Naive thymus-derived CD4-positive, alpha-beta T cell (primary cell): ENCODE measurements at regions not wholly inside any gene's neighbourhood (a gene's known extent, or its start where the extent isn't known, plus 50 kb on each side); places are given as distances from the start of the nearest gene placed in this dataset.

Experiments
- ATAC-seq: fragments of 150-1000 bp; cut with Tn5 transposase; 2 replicates; pipeline ENCODE4 v1.10.0; 2021; ENCODE audit warnings: mild to moderate bottlenecking, moderate library complexity
- CTCF ChIA-PET: fragments of 350-600 bp; sonication (Branson Sonifier 250); formaldehyde crosslinking; loops from one replicate; lab custom pipeline; 2021; ENCODE audit warnings: antibody characterized with exemption; lab: Charles Lee
- POLR2A ChIA-PET: fragments of 350-600 bp; sonication (Branson Sonifier 250); formaldehyde crosslinking; loops from one replicate; lab custom pipeline; 2021; ENCODE audit warnings: antibody characterized with exemption, inconsistent platforms; lab: Charles Lee
- DNase-seq, 9 donors: peaks; one replicate each; pipeline versions ENCODE4 v3.0.0 to v3.0.0-alpha.2; 2020 to 2022; ENCODE audit warnings: mixed read lengths in 1 of 9
- H3K27ac ChIP-seq: one replicate; pipeline ENCODE4 v1.7.0; 2013; ENCODE audit warnings: mild to moderate bottlenecking, low read depth, low read length, moderate library complexity
- H3K27me3 ChIP-seq, 2 donors: one replicate each; pipeline ENCODE4 v1.7.0; 2013; ENCODE audit warnings: low read length in 2 of 2, mild to moderate bottlenecking in 2 of 2, moderate library complexity in 2 of 2; ENCODE audit not compliant: control insufficient read depth in 2 of 2, insufficient read depth in 2 of 2
- H3K36me3 ChIP-seq, 3 experiments: 1 replicate in 2 of 3; 2 replicates in 1 of 3; pipeline ENCODE4 v1.7.0; 2013; ENCODE audit warnings: low read length in 3 of 3, mild to moderate bottlenecking in 3 of 3, moderate library complexity in 1 of 3; ENCODE audit not compliant: insufficient read depth in 3 of 3, control insufficient read depth in 2 of 3
- H3K4me1 ChIP-seq, 2 donors: one replicate each; pipeline ENCODE4 v1.7.0; 2013; ENCODE audit warnings: low read length in 2 of 2, mild to moderate bottlenecking in 2 of 2, moderate library complexity in 1 of 2; ENCODE audit not compliant: control insufficient read depth in 2 of 2, insufficient read depth in 2 of 2
- H3K4me3 ChIP-seq: 2 replicates; pipeline ENCODE4 v1.7.0; 2013; ENCODE audit warnings: mild to moderate bottlenecking, low read length
- H3K9me3 ChIP-seq, 3 experiments: 1 replicate in 2 of 3; 2 replicates in 1 of 3; pipeline ENCODE4 v1.7.0; 2013; ENCODE audit warnings: low read length in 3 of 3; ENCODE audit not compliant: control insufficient read depth in 2 of 3
- H3K27ac Mint-ChIP-seq, 9 donors: one replicate each; pipeline ENCODE4 v1.8.0; 2020 to 2022; ENCODE audit warnings: mixed read lengths in 9 of 9, mild to moderate bottlenecking in 8 of 9, moderate library complexity in 5 of 9, inconsistent platforms in 2 of 9
- H3K27me3 Mint-ChIP-seq, 5 donors: one replicate each; pipeline ENCODE4 v1.8.0; 2021 to 2022; ENCODE audit warnings: mixed read lengths in 5 of 5, mild to moderate bottlenecking in 1 of 5
- H3K36me3 Mint-ChIP-seq, 5 donors: one replicate each; pipeline ENCODE4 v1.8.0; 2020 to 2022; ENCODE audit warnings: mixed read lengths in 5 of 5, mild to moderate bottlenecking in 3 of 5, inconsistent platforms in 1 of 5
- H3K4me1 Mint-ChIP-seq, 7 donors: one replicate each; pipeline ENCODE4 v1.8.0; 2020 to 2022; ENCODE audit warnings: mixed read lengths in 7 of 7, mild to moderate bottlenecking in 3 of 7, inconsistent platforms in 1 of 7
- H3K4me3 Mint-ChIP-seq, 10 donors: one replicate each; pipeline ENCODE4 v1.8.0; 2020 to 2022; ENCODE audit warnings: mild to moderate bottlenecking in 10 of 10, mixed read lengths in 10 of 10, moderate library complexity in 6 of 10, inconsistent platforms in 2 of 10
- H3K9me3 Mint-ChIP-seq, 11 donors: one replicate each; pipeline ENCODE4 v1.8.0; 2020 to 2022; ENCODE audit warnings: mixed read lengths in 11 of 11, mild to moderate bottlenecking in 4 of 11, inconsistent platforms in 1 of 11, moderate library complexity in 1 of 11
- intact Hi-C, 2 donors: fragments of 100-400 bp; cut with micrococcal nuclease; formaldehyde crosslinking; loops; one replicate each; pipeline ENCODE4 v1.15.1; 2023

DNA sequence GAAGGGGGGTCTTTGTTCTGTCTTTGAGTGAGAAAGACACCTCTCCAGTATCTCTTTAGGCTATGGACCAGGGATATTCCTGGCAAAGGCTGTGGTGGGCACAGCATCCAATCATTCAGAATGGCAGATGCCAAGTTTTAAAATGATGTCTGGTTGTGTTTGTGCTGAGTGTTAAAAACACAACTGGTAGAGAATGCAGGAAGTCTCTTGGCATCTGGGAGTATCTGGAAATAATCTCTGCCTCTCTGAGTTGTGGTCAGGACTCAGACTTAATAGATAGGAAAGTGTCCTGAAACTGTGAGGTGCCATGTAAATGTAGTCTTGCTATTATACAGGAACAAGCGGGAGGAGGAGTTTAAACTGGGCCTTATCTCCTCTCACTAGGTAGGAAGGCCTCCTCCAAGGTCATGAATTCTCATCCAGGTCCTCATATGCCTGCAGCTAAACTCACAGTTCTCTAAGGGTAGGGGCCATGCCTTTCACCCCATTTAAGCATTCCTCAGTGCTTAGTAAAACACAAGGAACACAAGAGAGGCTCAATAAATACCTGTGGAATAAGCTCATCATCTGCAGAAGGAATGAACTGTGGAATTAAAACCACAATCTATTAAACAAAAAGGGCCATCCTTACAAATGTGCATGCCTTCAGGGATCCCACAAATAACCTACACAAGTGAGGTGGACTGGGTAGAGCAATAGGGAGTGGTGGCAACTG, 317.6 kb downstream of the CBLN1 start:
- H3K27ac ChIP-seq, result no peak overlapping the region
- no peaks in the 10 kb centered on the region for H3K9me3 ChIP-seq
- Mint-ChIP-seq H3K4me1 (peaks cover 0 to 1% (median 0%) of the 10 kb centered on the region in 7 donors), H3K4me3 (no peak overlapping the region), H3K27me3 (peaks cover 0 to 6% (median 0%) of the 10 kb centered on the region in 5 donors), H3K36me3 (no peaks in the 10 kb centered on the region), H3K27ac (no peak overlapping the region), H3K9me3 (peaks cover 0 to 10% (median 2%) of the 10 kb centered on the region in 11 donors)
- DNase-seq (no peak), ATAC-seq (no peak)
- intact Hi-C loops, result no loop called here
- ChIA-PET POLR2A (no interaction called here), CTCF (no interaction called here)
- no peak overlapping the region for H3K4me3 ChIP-seq
- H3K4me1 ChIP-seq, result no peaks in the 10 kb centered on the region
- H3K27me3 ChIP-seq, result no peaks in the 10 kb centered on the region
- no peaks in the 10 kb centered on the region for H3K36me3 ChIP-seq

DNA sequence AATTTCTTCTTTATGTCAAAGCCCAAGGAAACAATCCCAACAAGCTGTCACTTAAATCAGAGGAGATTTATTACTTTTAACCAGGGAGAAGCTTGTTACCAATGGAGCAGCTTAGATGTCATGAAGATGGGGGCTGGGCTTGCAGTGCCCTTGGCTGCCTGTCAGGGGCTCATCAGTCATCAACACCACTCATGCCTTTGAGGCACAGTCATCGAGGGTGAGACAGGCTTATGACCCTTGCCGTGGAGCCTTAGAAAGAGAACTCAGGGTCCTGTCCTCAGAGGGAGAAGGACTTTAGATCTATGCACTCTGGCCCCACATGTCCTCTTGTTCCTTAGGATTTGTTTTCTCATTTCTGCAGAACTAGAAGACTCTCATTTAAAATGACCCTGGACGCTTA, 318.3 kb downstream of the CBLN1 start:
- Histone ChIP-seq H3K4me3 (no peak overlapping the region), H3K27ac (no peak overlapping the region), H3K9me3 (no peaks in the 10 kb centered on the region), H3K27me3 (no peaks in the 10 kb centered on the region), H3K4me1 (no peaks in the 10 kb centered on the region), H3K36me3 (no peaks in the 10 kb centered on the region)
- Mint-ChIP-seq H3K4me3 (no peak overlapping the region), H3K27ac (no peak overlapping the region), H3K27me3 (peaks cover 0 to 6% (median 0%) of the 10 kb centered on the region in 5 donors), H3K9me3 (peaks cover 0 to 10% (median 2%) of the 10 kb centered on the region in 11 donors), H3K4me1 (peaks cover 0 to 1% (median 0%) of the 10 kb centered on the region in 7 donors), H3K36me3 (no peaks in the 10 kb centered on the region)
- intact Hi-C loops, result no loop called here
- ATAC-seq, result no peak
- no peak for DNase-seq
- ChIA-PET POLR2A (no interaction called here), CTCF (no interaction called here)

DNA sequence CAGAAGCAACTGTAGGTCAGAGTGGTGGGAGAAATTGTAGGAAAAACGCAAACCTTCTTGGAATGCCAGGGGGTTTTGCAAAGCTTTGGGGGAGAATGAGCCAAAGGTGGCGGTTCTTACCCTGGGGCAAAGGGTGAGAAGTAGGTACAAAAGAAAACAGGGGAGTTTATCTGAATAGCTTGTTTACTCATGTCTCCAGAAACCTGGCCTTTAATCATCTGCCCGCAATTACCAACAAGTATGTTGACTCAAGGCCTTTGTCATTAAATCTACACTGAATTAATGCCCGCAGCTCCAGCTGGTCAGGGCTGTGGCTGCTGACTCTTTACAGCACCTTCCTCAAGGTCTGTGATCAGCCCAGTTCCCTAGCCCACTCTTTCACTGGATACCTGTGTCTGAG, 320.1 kb downstream of the CBLN1 start:
- Mint-ChIP-seq H3K27me3 (peaks cover 0 to 6% (median 0%) of the 10 kb centered on the region in 5 donors), H3K4me1 (peaks cover 0 to 1% (median 0%) of the 10 kb centered on the region in 7 donors), H3K36me3 (no peaks in the 10 kb centered on the region)

DNA sequence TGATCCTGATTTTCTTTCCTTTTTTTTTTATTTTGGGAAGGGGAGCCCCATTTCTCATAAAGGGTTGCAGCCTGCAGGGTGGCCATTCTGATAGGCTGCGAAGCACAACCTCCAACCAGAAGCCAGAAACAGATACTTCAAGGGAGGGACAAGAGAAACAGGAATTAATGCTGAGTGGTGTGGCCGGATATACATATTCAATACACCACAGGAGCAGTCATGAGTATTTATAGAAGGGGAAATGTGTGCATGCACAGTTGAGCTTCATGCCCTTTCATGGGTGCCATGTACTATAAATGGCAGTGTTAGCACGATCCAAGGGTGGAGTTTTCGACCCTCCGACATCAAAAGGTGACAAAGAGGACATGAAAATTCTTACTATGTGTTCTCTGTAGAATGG, 320.8 kb downstream of the CBLN1 start:
- Histone ChIP-seq H3K27ac (no peak overlapping the region), H3K4me1 (no peaks in the 10 kb centered on the region), H3K9me3 (no peaks in the 10 kb centered on the region), H3K4me3 (no peak overlapping the region), H3K27me3 (no peaks in the 10 kb centered on the region), H3K36me3 (no peaks in the 10 kb centered on the region)
- H3K4me1 Mint-ChIP-seq, result peaks cover 0 to 1% (median 0%) of the 10 kb centered on the region in 7 donors
- ATAC-seq (no peak), DNase-seq (no peak)
- H3K27ac Mint-ChIP-seq, result no peak overlapping the region
- H3K9me3 Mint-ChIP-seq, result peaks cover 0 to 5% (median 0%) of the 10 kb centered on the region in 11 donors
- peaks cover 0 to 6% (median 0%) of the 10 kb centered on the region in 5 donors for H3K27me3 Mint-ChIP-seq
- H3K36me3 Mint-ChIP-seq, result no peaks in the 10 kb centered on the region
- H3K4me3 Mint-ChIP-seq, result no peak overlapping the region
- ChIA-PET POLR2A (no interaction called here), CTCF (no interaction called here)
- intact Hi-C loops, result no loop called here

More for the DNA sequence above, 320.1 kb downstream of the CBLN1 start:
- intact Hi-C loops, result no loop called here
- ATAC-seq (no peak), DNase-seq (no peak)
- Histone ChIP-seq H3K27me3 (no peaks in the 10 kb centered on the region), H3K4me3 (no peak overlapping the region), H3K9me3 (no peaks in the 10 kb centered on the region), H3K4me1 (no peaks in the 10 kb centered on the region), H3K27ac (no peak overlapping the region), H3K36me3 (no peaks in the 10 kb centered on the region)
- no peak overlapping the region for H3K27ac Mint-ChIP-seq
- peaks cover 0 to 5% (median 0%) of the 10 kb centered on the region in 11 donors for H3K9me3 Mint-ChIP-seq
- ChIA-PET POLR2A (no interaction called here), CTCF (no interaction called here)
- no peak overlapping the region for H3K4me3 Mint-ChIP-seq

DNA sequence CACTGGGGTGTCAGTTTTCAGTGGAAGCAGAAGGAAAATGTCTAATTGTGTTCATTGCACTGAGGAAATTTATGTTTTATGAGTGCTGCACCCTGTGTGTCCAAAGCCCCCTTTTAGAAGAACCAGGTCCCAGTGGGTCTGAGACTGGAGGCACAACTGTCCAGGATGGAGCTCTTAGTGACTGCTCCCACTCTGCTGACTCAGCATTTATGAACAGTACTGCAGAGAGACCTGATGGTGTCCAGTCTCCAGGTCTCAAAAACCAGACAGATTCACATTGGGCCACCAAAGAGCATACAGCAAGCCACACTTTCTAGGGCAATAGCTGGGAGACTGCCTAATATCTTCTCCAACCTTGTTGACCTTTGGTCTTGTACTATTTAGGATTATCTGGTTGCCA, 321.9 kb downstream of the CBLN1 start:
- peaks cover 0 to 3% (median 0%) of the 10 kb centered on the region in 5 donors for H3K27me3 Mint-ChIP-seq
- no peaks in the 10 kb centered on the region for H3K9me3 ChIP-seq
- H3K27me3 ChIP-seq, result no peaks in the 10 kb centered on the region
- ATAC-seq, result no peak
- no peak overlapping the region for H3K27ac ChIP-seq
- H3K9me3 Mint-ChIP-seq, result peaks cover 0 to 5% (median 1%) of the 10 kb centered on the region in 11 donors
- intact Hi-C loops, result no loop called here
- POLR2A ChIA-PET, result no interaction called here
- H3K4me3 ChIP-seq, result no peak overlapping the region
- H3K4me1 Mint-ChIP-seq, result peaks cover 0 to 1% (median 0%) of the 10 kb centered on the region in 7 donors
- no peaks in the 10 kb centered on the region for H3K4me1 ChIP-seq
- no peaks in the 10 kb centered on the region for H3K36me3 Mint-ChIP-seq
- H3K27ac Mint-ChIP-seq, result no peak overlapping the region
- no peaks in the 10 kb centered on the region for H3K36me3 ChIP-seq
- CTCF ChIA-PET, result no interaction called here
- no peak for DNase-seq
- no peak overlapping the region for H3K4me3 Mint-ChIP-seq

DNA sequence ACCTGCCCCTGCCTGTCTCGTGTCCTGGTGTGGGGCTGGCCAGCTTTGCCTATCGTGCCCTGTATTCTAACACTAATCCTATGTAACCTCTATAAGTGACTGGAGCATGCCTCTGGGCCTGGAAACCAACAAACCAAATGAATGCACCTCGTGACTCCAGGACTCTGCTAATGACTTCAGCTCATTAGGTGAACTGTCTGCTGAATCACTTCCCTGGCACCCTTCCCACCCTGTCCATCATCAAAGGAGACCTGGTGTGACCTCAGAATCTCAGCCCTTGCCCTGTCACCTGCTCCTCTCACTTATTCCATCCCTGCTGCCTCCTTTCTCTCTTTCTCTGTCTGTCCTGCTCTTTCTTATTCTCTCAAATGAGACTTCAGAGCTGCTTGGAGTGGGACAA, 322.4 kb downstream of the CBLN1 start:
- no peak for ATAC-seq
- Histone ChIP-seq H3K4me1 (no peaks in the 10 kb centered on the region), H3K27ac (no peak overlapping the region), H3K27me3 (no peaks in the 10 kb centered on the region), H3K4me3 (no peak overlapping the region), H3K36me3 (no peaks in the 10 kb centered on the region), H3K9me3 (no peaks in the 10 kb centered on the region)
- Mint-ChIP-seq H3K9me3 (peaks cover 0 to 5% (median 2%) of the 10 kb centered on the region in 11 donors), H3K27me3 (no peaks in the 10 kb centered on the region), H3K36me3 (no peaks in the 10 kb centered on the region), H3K4me1 (peaks cover 0 to 1% (median 0%) of the 10 kb centered on the region in 7 donors), H3K4me3 (no peak overlapping the region), H3K27ac (no peak overlapping the region)
- POLR2A ChIA-PET, result no interaction called here
- no peak for DNase-seq
- intact Hi-C loops, result no loop called here
- CTCF ChIA-PET, result no interaction called here

DNA sequence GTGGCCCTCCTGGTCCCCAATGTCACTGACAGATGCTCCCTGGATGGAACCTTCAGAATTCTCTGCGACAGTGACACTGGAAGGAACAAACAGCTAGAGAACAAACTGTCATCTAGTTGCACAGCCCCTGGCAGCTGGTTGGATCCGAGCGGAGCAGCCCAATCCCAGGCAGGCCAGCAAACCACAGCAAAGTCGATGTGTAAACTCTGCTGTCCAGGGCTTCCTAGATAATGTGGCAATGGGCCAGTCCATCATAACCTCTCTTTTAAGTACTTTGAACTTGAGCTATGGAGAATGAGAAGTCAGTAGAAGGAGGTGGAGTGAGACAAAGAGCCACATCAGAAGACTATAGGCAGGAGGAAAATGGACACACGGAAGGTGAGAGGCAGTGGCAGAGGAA, 323.0 kb downstream of the CBLN1 start:
- H3K4me3 ChIP-seq, result no peak overlapping the region
- no peak for DNase-seq
- CTCF ChIA-PET, result no interaction called here
- H3K27me3 ChIP-seq, result no peaks in the 10 kb centered on the region
- no peaks in the 10 kb centered on the region for H3K9me3 ChIP-seq
- H3K36me3 ChIP-seq, result no peaks in the 10 kb centered on the region
- intact Hi-C loops, result no loop called here
- H3K27ac ChIP-seq, result no peak overlapping the region
- Mint-ChIP-seq H3K4me1 (peaks cover 0 to 1% (median 0%) of the 10 kb centered on the region in 7 donors), H3K4me3 (no peak overlapping the region), H3K9me3 (peaks cover 0 to 8% (median 3%) of the 10 kb centered on the region in 11 donors), H3K27me3 (no peaks in the 10 kb centered on the region), H3K36me3 (no peaks in the 10 kb centered on the region), H3K27ac (no peak overlapping the region)
- no peak for ATAC-seq
- no peaks in the 10 kb centered on the region for H3K4me1 ChIP-seq
- POLR2A ChIA-PET, result no interaction called here
